ENCODE measurements at regions not wholly inside any gene's neighbourhood (a gene's known extent, or its start where the extent isn't known, plus 50 kb on each side); places are given as distances from the start of the nearest gene placed in this dataset.

- no peak for DNase-seq
These were observed 106.5 kb upstream of the DAB2 start for GRCh38 chr5:39531306-39531705.

GRCh38 chr5:39526914-39527477 lies 102.2 kb upstream of the DAB2 start:
- peak; percentile 98 for DNase-seq

- DNase-seq = peak; percentile 95
These were observed 101.0 kb upstream of the DAB2 start for GRCh38 chr5:39525781-39526180.

GRCh38 chr5:39525271-39525670 lies 100.5 kb upstream of the DAB2 start:
- DNase-seq = no peak

GRCh38 chr5:39523821-39524220 lies 99.0 kb upstream of the DAB2 start:
- no peak for DNase-seq

- DNase-seq = no peak
These were observed 97.3 kb upstream of the DAB2 start for GRCh38 chr5:39521940-39522590.

- DNase-seq = no peak
These were observed 96.5 kb upstream of the DAB2 start for GRCh38 chr5:39521098-39521860.

GRCh38 chr5:39520232-39520572 lies 95.4 kb upstream of the DAB2 start:
- peak; percentile 97 for DNase-seq

GRCh38 chr5:39519566-39520231 lies 94.9 kb upstream of the DAB2 start:
- peak; percentile 32 for DNase-seq

GRCh38 chr5:39519079-39519478 lies 94.3 kb upstream of the DAB2 start:
- no peak for DNase-seq

- DNase-seq = no peak
These were observed 93.7 kb upstream of the DAB2 start for GRCh38 chr5:39518516-39518915.

- DNase-seq = peak; percentile 79
These were observed 93.0 kb upstream of the DAB2 start for GRCh38 chr5:39517800-39518199.

- no peak for DNase-seq
These were observed 91.1 kb upstream of the DAB2 start for GRCh38 chr5:39515881-39516280.

- DNase-seq = peak; percentile 84
These were observed 88.5 kb upstream of the DAB2 start for GRCh38 chr5:39513236-39513635.

GRCh38 chr5:39506211-39506610 lies 81.4 kb upstream of the DAB2 start:
- DNase-seq = no peak

GRCh38 chr5:39505791-39506190 lies 81.0 kb upstream of the DAB2 start:
- no peak for DNase-seq

GRCh38 chr5:39505363-39505762 lies 80.6 kb upstream of the DAB2 start:
- no peak for DNase-seq

- DNase-seq = no peak
These were observed 78.4 kb upstream of the DAB2 start for GRCh38 chr5:39503155-39503554.

- no peak for DNase-seq
These were observed 77.9 kb upstream of the DAB2 start for GRCh38 chr5:39502704-39503103.

- DNase-seq = peak; percentile 77
These were observed 76.6 kb upstream of the DAB2 start for GRCh38 chr5:39501397-39501796.

- no peak for DNase-seq
These were observed 75.9 kb upstream of the DAB2 start for GRCh38 chr5:39500551-39501175.

- peak; percentile 65 for DNase-seq
These were observed 73.6 kb upstream of the DAB2 start for GRCh38 chr5:39498278-39498952.

- no peak for DNase-seq
These were observed 72.5 kb upstream of the DAB2 start for GRCh38 chr5:39497322-39497721.
